Activated naive CD4-positive, alpha-beta T cell treated with Interleukin-2 at 50 U/mL for 16 hours (primary cell): ENCODE measurements at regions not wholly inside any gene's neighbourhood (a gene's known extent, or its start where the extent isn't known, plus 50 kb on each side); places are given as distances from the start of the nearest gene placed in this dataset.

ENCODE experiments used
- DNase-seq: peaks from one replicate; pipeline ENCODE4 v3.0.0-alpha.2; 2020

GRCh38 chr6:14748679-14749078, 497.2 kb upstream of the JARID2 start:
- peak; percentile 35 for DNase-seq

- no peak for DNase-seq
Measured at GRCh38 chr6:14750059-14750661, 495.7 kb upstream of the JARID2 start.

DNA sequence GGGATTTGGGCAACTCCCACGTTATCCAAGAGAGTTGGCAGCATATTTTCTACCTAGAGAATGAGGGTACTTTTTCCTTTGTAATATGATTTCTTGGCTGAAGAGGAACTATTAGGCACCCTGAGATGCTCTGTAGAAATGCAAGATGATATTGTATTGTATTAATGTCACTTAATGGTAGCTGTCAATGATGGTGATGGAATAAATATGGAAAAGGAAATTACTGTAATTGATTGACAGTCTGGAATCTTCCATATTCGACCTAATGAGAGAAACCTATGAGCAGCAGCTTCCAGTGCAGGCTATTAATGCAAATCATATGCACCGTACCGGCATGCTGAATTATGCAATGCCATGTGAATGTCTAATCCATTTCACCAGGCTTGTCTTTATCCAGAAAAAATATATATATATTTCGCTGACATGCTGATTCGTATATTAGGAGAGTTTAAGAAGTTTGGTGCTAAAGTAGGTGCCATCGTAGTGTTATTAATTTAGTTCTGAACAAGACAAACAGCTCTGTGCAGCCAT, 494.2 kb upstream of the JARID2 start:
- no peak for DNase-seq

- DNase-seq = peak; percentile 80
Measured at GRCh38 chr6:14754751-14755513, 490.9 kb upstream of the JARID2 start.

- no peak for DNase-seq
Measured at GRCh38 chr6:14756340-14756739, 489.5 kb upstream of the JARID2 start.

DNA sequence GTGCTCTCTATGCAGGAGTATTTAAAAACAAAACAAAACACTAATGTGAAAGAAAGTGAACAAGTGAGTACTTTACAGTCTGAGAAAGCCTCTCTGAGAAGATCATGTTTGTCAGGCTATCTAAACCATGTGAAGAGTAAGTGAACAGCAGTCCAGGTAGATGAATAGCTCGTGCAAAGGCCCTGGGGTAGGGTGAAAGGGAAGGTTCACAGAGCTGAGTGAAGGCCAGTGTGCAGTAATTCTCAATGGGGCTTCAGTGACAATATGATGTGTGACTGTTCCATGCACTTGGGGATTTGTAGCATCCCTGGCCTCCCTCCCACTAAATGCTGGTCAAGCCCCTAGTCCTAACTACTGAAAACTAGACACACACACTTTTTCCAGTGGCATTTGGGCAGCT, 488.9 kb upstream of the JARID2 start:
- DNase-seq = no peak

- DNase-seq = no peak
Measured at GRCh38 chr6:14757418-14757817, 488.5 kb upstream of the JARID2 start.

- peak; percentile 47 for DNase-seq
Measured at GRCh38 chr6:14758421-14759081, 487.3 kb upstream of the JARID2 start.

- no peak for DNase-seq
Measured at GRCh38 chr6:14759976-14760672, 485.7 kb upstream of the JARID2 start.

DNA sequence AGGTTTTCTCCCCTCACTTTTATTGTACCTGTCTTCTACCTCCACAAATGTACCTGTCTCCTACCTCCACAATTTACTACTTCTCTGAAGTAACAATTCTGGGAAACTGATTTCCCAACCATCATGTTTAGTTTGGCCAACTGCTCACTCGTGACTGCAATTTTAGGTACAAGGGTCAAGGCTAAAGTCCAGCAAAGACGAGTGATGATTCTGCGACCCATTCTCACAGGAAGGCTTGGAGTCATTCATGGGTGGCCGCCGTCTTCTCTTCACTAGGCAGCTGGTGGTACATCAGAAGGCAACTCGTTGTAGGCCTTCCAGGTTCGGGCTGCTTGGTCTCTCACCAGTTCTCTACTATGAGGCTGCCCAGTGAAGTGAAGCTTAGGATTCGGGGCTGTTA, 483.8 kb upstream of the JARID2 start:
- DNase-seq = no peak

DNA sequence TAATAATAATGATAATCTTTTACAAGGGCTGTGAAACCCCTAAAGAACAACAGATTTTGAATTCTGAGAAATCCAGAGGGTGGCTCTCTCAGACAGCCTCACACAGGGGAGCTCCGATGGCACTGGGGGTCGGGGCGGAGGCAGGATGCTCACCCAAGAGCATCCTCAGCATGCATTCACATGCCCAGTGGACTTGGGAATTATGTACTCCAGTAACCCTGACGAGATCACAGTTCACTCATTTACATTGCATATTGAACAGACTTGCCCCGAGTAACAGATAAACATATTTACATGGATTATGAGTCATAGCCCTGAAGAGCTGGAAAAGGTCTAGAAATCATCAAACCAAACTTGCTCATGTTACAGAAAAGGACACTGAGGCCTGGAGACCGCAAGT, 482.7 kb upstream of the JARID2 start:
- no peak for DNase-seq

DNA sequence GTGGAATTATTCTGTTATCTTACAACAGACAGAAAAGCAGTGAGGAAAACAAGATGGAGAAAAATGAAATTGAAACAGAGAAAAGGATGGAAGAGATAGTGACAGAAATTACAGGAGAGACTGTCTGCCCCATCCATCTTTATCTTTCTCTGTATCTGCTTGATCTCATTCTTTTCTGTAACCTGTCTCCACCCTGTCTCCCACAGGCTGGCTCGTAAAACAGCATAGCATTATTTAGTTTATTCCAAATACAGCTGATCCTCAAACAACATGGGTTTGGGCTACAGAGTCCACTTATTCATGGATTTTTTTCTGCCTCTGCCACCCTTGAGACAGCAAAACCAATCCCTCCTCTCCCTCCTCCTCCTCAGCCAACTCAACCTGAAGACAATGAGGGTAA, 482.3 kb upstream of the JARID2 start:
- DNase-seq = no peak

GRCh38 chr6:14765106-14765505, 480.8 kb upstream of the JARID2 start:
- DNase-seq = no peak

- DNase-seq = no peak
Measured at GRCh38 chr6:14765721-14766390, 480.0 kb upstream of the JARID2 start.

GRCh38 chr6:14766391-14766994, 479.4 kb upstream of the JARID2 start:
- no peak for DNase-seq

- no peak for DNase-seq
Measured at GRCh38 chr6:14767226-14767625, 478.6 kb upstream of the JARID2 start.

DNA sequence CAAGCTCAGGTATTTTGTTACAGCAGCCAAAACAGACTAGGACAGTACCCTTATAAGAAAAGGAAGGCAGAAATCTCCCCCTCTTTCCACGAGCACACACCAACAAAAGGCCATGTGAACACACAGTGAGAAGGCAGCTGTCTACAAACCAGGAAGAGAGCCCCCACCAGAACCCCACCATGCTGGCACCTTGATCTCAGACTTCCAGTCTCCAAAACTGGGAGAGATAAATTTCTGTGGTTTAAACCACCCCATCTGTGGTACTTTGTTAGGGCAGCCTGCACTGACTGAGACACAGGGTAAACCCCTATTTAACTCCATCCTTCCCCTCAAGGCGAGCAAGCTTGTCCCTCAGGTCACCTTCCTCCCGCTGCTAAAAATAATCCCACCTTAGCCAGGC, 475.8 kb upstream of the JARID2 start:
- no peak for DNase-seq

DNA sequence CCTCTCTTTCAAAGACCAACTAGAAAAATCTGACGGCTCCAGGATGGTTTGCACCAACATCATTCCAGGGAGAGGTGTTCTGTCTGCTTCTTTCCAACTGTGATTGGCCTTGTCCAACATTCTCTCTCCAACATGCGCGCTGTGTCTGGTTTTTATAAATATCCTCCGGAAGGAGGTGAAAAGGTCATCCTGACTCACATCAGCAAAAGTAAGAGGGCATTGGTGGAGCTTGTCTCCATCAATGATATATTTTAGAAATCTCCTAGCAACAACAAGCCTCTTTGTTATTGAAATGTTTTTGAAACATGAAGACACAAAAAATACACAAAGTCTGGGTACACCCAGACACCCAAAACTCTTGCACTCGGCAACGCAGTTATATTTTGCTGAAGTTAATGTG, 475.3 kb upstream of the JARID2 start:
- DNase-seq = no peak

GRCh38 chr6:14771016-14771415, 474.9 kb upstream of the JARID2 start:
- no peak for DNase-seq

DNA sequence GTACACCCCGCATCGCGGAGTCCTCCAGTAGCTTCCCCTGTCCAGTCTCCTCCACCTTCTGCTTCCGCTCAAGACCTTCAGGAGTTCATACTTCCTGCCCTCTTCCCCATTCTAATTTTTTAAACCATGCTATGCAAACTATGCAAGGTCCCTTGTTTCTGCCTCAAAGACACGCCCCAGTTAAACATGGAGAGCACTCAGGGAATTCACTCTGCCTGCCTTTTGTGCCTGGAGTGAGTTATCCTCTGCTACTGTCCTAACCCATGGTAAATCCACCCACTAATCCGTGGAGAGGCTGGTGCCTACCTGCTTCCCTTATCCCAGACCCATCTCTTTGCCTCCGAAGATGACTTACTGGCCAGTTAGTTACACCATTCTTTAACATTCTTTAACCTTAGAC, 473.7 kb upstream of the JARID2 start:
- DNase-seq = no peak

DNA sequence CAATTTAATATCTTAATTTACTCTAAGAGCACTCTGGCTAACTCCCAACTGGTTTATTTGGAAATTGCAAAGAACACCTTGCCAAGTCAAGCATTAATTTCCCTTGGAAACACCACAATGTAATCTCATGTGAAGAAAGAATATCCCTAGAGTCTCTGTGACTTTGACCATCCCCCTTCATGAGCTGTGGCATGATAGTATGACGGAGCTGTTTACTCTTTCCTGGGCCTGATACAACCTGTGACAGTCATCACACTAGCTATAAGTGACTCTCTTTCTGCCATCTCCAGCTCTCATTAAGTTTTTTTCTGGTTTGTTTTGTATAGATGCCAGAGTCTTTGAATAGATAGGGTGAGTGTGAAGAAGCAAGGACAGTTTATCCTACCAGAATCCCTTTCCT, 470.3 kb upstream of the JARID2 start:
- no peak for DNase-seq

DNA sequence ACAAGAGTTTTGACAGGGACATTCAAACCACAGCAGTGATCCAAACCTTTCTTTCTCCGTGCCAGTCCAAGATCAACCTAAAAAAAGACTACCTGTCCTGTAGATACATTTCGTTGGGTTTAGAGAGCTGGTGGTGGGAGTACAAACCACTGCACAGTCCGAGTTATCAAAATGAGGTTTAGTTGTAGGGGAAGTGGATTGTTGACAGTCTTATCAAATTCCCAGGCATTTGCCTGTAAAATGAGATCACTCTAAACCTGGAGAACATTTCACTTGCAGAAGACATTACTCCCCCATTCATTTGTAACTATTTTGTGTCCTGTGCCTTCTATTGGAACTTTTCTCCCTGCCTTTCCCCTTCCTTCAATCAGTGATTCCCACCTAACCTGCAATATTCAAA, 469.6 kb upstream of the JARID2 start:
- no peak for DNase-seq
